GM21390 (cell line): ENCODE measurements at regions not wholly inside any gene's neighbourhood (a gene's known extent, or its start where the extent isn't known, plus 50 kb on each side); places are given as distances from the start of the nearest gene placed in this dataset.
A peak's percentile ranks its signal among the peaks of the same experiment; 100 is the strongest.
"Not testable (repeated sequence)": the region's sequence is repeated elsewhere in the genome, so short reads cannot be mapped to it uniquely, and the experiment has no call there.

Experiments used
- ATAC-seq: cut with Tn5 transposase; IDR thresholded peaks from one replicate; pipeline ENCODE4 v1.9.1; 2021; ENCODE audit not compliant: unreplicated experiment

DNA sequence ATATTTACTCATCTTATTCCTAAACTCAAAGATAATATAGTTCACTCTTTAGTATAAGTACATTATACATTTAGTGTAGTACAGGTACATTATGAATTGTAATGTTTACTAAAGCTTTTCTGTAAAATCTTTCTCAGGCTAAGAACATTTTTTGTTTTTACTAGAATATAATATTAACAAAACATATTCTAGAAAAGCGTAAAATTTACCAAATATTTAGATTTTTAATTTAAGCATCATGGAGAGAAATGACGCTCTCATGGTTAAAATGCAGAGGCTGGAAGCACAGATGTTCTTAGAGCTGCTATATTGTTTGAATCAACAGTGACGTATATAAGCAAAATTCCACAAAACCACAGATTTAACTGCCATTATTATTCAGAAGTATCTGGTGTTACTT is 54.7 kb upstream of the NBPF15 start:
- not testable (repeated sequence) for ATAC-seq

DNA sequence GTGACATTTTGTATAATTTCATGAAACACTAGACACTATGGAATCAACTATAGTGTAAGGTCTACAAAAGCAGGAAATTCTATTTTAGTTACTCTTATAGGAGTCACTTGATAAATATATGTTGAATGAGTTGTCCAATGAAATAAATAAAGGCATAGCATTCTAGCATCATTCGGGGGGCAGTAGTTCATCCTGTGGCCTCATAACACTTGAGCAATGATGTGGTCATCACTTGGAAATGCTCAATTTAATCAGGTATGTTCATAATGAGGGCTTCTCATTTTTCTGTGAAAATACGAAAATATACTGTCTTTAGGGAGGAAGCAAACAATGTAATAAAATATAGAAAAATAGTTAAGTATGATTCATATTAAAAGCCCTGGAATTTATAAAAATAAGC is 55.4 kb upstream of the NBPF15 start:
- not testable (repeated sequence) for ATAC-seq

DNA sequence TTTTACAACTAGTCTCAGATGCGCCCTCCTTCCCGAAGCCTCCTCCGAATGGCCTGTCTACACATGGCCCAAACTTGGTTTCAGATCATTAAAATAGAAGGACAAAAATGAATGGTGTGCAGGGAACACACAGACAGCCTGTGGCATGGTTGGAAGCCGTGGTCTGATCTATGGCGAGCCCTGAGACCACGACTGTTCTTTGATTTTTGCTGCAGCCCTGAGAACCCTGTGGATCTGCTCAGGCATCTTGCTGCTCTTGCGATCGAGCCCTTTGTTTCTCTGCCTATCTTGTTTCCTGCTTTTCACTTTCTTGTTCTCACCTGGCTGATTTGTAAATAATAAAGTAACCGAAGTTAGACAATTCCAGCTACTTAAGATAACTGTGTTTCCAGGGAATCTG is 57.0 kb upstream of the NBPF15 start:
- not testable (repeated sequence) for ATAC-seq

DNA sequence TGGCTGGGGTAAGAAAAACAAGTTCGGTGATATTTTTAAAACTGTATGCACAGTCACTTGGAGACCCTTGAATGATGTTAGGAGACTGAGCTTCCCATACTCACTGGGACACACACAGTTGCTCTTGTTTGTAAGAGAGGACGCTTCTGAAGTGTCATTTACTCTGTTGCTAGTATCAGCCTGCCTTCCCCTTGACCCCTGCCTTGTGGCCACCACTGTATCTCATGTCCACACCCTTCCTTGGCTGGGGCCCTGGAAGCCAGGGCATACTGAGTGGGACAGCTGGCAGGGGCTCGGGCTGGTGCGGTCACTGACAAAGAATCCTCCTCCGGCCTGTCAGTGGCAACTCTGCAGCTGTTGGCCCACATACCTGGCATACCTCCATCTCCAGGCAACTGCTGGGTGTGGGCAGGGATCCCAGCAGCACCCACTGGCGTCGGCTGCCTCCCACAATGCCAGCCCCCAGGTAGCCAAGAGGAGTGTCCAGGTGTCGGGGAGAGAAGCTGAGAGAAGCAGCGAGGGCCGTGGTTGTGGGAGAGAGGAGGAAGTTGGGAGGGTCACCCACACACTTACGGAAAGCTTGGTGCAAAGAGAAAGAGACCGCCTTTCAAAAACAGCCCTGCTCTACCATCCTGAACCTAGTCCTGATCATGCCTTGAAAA is 58.2 kb upstream of the NBPF15 start:
- not testable (repeated sequence) for ATAC-seq

DNA sequence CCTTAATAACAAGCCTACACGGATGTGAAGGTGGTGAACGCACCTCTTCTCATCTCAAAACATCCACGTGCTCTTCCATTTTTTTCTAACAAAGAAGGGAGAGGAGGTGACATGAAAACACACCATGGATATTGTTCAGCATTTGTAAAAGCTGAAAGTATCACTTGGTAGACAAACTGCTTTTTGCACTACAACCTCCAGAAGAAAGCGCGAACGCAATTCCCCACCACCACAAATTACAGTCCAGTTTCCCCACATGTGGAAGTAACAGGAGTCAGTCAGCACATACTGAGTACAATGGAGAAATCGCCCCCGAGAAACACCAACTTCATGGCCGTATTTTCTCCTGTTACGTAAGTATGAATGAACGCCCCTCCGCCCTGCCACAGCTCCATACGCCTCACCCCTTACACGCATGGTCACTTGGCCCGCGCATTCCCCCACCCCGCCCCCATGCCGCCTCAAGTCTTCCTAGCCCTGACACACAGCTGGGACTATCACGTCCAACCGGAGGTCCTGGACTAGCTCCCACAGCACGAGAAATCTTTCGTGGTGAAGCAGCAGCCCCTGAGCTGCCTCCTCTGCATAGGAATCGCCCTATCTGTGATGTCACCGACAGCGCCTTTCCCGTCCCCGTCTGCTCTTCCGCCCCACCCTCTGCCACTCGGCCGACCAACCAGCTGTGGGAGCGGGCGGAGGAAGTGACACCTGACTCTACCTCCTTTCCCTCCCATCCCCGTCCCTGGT is 62.4 kb upstream of the NBPF15 start:
- peak; percentile 90 for ATAC-seq

DNA sequence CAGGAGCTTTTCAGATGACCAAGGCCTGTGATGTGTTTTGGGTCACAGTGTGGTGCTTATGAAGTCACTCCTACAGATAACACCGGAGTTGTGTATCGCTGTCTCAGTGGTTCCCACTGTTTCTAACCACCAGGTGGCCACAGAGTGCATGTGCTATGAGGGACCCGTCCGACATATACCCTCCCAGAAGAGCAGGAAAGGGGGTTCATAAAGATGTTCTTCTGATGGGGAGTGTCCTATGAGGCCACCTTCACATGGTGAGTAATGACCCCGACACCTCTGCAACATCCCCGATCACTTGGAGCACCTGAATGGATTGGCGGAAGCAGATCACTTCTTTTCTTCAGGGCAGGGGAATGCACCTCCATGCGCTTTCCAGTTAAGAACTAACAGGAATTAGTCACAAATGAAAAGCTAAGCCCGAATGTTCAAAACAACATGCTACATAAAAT is 60.5 kb upstream of the PPIAL4F start:
- ATAC-seq = not testable (repeated sequence)

DNA sequence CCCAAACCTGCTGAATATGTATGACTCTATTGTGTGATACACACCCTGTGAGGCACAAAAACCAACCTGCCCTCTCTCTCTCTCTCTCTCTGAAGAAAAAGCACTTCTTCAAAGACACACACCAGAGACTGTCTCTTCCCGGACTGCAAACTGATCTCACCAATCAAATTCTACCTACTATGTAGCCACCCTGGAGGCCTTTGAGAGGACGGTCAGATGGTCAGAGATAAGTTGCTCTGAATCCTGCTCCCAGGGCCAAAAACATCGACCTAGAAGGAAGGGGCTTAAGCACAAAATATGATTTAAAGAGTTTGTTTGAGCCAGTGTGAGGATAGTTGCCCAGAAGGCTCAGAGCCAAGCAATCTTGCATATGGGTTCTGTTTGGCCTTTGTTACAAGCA is 59.2 kb upstream of the PPIAL4F start:
- ATAC-seq = not testable (repeated sequence)

DNA sequence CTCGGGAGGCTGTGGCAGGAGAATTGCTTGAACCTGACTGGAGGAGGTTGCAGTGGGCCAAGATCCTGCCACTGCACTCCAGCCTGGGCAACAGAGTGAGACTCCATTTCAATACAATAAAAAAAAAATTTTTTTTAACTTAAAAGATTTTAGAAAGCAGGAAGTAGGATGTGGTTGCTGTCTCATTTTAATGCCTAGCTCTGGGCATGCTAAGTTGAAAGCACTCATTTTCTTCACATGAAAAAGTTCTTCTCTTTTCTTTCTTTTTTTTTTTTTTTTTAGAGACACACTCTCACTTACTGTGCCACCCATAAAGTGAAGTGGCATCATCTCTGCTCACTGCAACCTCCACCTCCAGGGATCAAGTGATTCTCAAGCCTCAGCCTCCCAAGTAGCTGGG is 58.4 kb upstream of the PPIAL4F start:
- ATAC-seq = not testable (repeated sequence)

DNA sequence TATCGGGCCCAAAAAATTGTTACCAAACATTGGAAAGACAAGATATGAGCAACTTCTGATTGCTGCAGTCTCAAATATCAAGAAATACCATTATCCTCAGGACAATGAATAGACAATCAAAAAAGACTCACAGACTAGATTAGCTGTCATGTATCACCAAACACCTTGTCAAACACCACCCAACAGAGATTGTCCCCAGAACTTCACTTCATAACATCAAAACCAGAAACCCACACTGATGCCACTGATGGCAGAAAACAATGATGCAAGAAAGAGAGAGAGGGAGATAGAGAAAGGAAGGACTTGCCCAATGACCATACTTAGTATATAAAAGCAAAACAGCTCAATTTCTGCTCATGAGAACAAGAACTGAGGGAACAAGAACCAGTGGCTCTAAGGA is 56.0 kb upstream of the PPIAL4F start:
- ATAC-seq = not testable (repeated sequence)

DNA sequence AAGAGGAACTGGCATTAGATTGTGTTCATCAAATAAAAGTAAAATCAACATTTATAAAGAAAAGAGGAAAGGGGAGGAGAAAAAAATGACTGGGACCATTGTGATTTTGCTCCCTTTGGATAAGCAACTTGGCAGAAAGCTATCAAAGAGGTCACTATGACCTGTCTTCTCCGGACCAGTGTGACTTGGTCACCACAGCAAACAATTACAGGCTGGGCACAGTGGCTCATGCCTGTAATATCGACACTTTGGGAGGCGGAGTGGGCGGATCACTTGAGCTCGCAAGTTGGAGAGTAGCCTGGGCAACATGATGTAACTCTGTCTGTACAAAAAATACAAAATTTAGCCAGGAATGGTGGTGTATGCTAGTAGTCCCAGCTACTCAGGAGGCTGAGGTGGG is 55.5 kb upstream of the PPIAL4F start:
- ATAC-seq = not testable (repeated sequence)

DNA sequence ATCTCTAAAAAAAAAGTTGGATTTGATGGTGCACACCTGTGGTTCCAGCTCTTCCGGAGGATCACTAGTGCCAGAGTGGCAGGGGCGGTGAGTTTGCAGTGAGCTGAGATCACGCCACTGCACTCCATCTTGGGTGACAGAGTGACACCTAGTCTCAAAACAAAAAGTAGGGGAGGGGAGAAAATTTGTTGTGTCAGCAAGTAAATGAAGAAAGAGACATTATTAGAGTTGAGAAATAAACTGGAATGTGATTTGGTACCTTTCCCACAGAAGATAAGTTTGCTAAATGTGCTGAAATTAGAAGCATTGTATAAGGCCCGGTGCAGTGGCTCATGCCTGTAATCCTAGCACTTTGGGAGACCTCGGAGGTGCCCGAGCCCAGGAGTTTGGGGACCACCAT is 54.0 kb upstream of the PPIAL4F start:
- not testable (repeated sequence) for ATAC-seq

DNA sequence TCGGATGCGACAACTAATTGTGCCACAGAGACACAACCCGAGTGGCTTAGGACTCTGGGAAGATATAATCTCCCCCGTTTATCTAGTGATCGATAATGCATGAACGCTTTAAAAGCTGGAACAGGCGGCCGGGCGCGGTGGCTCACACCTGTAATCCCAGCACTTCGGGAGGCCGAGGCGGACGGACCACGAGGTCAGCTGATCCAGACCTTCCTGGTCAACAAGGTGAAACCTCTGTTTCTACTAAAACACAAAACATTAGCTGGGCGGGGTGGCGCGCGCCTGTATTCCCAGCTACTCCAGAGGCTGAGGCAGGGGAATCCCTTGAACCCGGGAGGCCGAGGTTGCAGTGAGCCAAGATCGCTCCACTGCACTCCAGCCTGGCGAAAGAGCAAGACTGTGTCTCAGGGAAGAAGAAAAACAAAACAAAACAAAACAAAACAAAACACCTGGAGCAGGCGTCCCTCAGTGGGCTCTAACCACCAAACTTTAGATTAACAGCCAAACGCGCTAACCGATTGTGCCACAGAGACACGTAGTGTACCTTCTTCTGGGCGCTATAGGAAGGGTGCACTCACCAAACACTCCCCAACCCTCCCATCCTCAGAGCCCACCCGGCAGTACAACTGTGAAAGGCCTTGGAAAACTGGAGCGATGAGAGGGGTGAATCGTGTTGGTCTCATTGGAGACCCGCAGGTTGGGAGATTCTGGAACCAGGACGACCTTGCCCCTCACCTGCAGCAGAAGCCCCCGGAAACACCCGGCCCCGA is 53.3 kb upstream of the PPIAL4F start:
- ATAC-seq = not testable (repeated sequence)
